GM21723 (cell line): ENCODE measurements at regions not wholly inside any gene's neighbourhood (a gene's known extent, or its start where the extent isn't known, plus 50 kb on each side); places are given as distances from the start of the nearest gene placed in this dataset.

Source experiments
- ATAC-seq: cut with Tn5 transposase; IDR thresholded peaks from one replicate; pipeline ENCODE4 v1.9.1; 2021; ENCODE audit warnings: mild to moderate bottlenecking, moderate library complexity; ENCODE audit not compliant: unreplicated experiment

DNA sequence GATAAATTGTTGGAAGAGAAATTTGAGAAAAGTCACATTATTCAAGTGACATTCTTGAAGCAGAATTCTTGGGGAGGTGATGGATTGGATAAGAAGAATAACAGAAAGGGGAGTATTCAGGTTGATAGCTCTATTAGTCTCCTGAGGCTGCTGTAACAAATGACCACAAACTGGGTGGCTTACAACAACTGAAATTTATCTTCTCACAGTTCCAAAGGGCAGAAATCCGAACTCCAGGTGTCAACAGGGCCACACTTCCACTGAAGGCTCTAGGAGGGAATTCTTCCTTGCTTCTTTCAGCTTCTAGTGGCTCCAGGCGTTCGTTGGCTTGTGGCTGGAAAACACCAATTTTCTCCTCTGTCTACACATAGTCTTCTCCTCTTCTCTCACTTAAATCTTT is 99.8 kb downstream of the TES start:
- ATAC-seq = no peak

DNA sequence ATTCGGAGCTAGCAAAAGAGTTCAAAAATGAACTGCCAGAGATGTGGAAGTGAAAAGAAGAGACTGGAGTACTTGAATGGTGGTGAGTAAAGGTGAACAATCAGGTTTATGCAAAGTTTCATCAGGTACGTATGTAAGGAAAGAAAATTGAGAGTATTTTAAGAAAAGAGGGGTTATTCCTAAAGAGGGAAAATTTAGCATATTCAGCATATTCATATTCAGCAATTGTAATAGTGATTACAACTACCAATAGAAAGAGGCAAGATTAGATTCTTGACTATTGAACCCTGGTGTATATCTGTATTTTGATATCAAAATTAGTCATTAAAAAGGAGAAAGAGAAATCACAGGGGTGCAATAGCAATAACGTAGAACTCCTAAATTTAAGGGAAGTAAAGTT is 100.9 kb downstream of the TES start:
- ATAC-seq = no peak

DNA sequence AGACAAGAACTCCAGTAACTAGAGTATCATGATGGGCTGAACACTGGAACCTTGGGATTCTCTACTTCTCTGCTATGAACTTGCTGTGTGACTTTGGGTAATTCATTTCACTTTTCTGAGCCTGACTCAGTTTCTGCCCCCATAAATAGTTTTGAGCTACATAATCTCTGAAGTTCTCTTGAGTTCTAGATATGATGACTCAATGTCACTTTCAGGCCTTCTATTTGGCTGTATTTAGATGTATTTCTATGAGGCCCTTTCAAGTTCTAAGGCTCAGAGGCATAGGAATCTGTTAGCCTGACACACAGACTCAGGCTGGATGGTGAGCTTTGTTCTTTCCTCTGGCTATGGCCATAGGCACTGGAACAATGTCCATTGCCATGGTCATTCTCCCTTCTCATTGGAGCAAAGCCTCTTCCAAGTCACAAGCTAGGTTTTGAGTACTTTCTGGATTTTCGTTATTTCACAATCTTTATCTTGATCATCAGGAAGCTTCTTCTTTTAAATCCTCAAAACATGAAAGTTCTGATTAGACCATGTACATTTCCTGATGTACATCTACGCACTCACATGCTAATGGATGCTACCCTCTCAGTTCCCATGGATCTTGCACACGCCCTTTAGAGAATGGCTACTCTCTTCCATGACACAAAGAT is 101.6 kb downstream of the TES start:
- no peak for ATAC-seq

DNA sequence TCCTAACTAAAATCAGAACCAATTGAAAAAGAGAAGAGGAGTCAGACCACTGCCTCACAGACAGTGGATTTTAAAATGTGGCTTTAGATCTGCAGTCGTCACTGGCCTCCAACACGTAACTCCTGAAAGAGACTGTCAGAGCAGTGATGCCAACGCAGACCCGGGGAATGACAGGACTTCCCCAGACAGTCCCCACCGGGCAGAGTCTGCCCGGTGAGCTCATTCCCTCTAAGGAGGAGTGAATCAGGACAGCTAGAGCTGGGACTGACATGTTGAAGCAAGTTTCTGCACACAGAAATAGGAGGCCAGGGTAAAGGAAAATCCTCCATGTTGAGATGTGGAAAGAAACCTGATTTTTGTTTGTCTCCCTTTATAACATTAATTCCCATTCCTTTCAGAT is 105.0 kb downstream of the TES start:
- ATAC-seq = no peak

DNA sequence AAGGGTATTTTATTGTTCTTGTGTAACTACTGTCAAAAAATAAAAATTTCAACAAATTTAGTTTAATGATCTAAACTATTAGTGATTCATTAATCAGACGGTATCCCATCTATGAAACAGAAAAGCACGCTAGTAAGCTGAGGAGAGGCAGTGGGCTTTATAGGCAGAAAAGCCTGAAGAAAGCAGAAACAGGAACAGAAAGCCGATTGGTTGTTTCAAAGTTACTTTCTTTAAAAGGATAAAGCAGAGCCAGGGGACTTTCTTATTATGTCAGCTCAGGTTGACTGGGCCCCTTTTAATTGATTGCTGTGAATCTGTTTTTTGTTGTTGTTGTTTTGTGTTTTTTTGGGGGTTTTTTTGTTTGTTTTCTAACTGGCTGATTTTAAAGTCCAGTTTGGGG is 105.5 kb downstream of the TES start:
- ATAC-seq = peak; percentile 41

GRCh38 chr7:116316838-116317628 is 106.7 kb downstream of the TES start:
- peak; percentile 91 for ATAC-seq

- ATAC-seq = no peak
These were observed 107.6 kb downstream of the TES start for GRCh38 chr7:116317907-116318306.

DNA sequence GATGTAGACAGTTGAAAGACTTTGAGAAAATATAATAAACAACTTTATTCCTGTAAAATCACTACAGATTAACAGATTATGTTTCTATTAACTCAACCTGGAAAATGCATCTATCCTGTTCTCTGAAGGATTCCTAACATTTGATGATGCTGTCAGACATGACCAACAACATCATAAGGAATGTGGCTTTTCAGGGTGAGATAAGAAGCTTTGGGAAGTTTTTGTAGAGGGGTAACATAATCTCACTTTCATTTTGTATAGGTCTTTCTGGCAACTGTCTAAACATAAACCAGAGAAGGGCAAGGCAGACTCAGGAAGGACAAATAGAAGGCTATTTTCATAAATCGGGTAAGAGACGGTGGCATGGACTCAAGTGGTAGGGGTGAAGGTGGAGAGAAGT is 112.2 kb downstream of the TES start:
- ATAC-seq = no peak

DNA sequence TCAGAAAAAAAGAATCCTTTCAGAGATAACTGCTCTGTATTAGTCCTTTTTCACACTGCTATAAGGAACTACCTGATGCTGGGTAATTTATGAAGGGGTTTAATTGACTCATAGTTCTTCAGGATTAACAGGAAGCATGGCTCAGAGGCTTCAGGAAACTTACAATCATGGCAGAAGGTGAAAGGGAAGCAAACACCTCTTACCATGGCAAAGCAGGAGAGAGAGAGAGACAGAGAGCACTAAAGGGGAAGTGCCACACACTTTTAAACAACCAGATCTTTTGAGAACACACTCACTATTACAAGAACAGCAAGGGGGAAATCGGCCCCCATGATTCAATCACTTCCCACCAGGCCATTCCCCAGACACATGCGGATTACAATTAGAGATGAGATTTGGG is 114.2 kb downstream of the TES start:
- ATAC-seq = no peak

- ATAC-seq = no peak
These were observed 115.2 kb downstream of the TES start for GRCh38 chr7:116325517-116325916.

DNA sequence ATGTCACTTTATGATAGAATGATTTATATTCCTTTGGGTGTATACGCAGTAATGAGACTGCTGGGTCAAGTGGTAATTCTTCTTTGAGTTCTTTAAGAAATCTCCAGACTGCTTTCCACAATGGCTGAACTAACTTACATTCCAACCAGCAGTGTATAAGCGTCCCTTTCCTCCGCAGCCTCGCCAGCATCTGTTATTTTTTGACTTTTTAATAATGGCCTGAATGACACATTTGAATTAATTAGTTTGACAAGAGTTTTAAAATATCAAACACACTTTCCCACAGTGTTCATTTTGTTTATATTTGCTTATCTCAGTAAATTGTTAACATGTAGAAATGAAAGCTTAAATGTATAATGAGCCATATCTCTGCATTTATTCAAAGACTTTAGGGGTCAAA is 116.8 kb downstream of the TES start:
- no peak for ATAC-seq

- no peak for ATAC-seq
These were observed 117.4 kb downstream of the TES start for GRCh38 chr7:116327752-116328151.

DNA sequence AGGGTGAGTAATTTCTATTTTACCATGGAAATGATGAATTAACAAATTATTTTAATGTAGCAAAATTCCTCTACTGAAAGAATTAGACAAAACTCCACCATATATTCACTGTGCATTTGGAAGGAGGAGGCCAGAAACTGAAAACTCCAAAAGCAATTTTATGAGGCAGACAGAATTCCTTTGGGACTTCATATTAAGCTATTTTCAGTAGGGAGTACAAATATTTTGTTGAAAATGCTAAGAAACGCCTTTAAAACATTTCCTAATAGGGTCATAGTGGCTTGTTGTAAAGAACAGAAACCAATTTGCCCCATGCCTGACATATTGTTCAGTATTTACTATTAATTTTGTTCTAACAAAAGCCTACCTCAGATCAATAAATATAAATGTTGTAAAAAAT is 117.8 kb downstream of the TES start:
- ATAC-seq = no peak

GRCh38 chr7:116329686-116330503 is 119.6 kb downstream of the TES start:
- no peak for ATAC-seq

DNA sequence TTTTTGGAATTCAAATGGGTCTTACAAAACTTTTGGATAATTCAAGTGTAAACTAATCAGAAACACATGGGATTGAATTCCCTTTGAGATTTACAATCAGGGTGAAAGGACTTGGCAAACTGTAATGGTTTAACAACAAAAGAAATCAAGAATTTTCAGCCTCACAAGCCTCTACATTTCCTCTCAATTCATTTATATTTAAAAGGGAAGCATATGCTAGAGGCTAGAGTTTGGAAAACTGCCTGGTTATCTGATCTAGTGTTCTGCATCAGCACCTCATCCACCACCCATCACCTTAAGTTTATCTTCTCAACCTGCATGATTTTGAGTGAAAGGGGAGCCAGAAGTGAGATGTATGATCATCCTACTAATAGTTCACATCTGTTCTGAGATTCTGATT is 120.7 kb downstream of the TES start:
- ATAC-seq = no peak

DNA sequence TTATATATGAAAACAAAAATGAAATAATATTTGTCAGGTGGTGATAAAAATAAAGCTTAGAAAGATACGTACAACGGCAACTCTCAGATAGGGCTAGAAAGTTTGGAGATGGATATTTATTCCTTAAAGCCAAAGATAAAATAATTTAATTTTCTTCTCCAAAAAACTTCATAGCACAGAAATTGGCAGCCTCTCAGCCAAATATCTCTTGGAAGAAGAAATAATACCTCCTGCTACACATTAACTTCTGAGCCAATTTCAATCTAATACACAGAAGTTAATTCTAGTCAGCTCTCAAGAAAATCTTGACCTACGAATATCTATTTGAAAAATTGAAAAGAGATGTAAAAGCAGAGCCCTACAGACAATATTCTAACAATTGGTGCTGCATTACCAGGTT is 122.4 kb downstream of the TES start:
- ATAC-seq = no peak

- no peak for ATAC-seq
These were observed 124.2 kb downstream of the TES start for GRCh38 chr7:116334555-116334954.

DNA sequence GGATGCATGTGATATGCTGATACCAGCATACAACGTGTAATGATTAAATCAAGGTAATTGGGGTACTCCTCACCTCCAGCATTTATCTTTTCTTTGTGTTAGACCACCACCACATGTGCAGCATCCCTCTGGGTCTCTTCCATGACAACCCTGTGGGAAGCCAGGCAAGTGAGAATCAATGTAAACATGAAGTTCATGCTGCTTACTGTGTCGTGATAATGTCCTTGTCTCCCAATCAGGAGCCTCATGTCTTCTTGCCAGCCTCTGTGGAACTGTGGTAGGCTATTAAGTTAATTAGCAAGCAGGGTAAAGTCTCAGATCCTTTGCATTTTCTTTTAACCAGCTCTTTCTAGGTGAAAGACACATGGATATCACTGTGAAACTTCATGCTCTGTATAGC is 126.7 kb downstream of the TES start:
- no peak for ATAC-seq

DNA sequence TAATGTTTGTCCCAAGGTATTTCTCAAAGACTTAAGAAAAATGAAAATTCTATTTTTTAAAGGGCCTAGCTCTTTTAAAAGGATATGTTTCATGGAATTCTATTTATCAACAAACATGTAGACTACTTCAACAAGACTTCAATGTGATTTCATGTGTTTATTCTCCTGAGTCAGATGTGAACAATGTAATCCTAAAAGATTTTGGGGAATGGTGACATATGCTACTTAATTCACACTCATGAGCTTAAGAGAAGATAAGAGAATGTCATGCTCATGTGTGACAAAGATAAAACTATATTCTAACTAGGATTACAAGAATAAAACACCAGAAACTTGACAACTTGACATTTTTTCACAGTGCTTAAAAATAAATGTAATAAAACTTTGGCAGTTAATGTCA is 127.5 kb downstream of the TES start:
- no peak for ATAC-seq

DNA sequence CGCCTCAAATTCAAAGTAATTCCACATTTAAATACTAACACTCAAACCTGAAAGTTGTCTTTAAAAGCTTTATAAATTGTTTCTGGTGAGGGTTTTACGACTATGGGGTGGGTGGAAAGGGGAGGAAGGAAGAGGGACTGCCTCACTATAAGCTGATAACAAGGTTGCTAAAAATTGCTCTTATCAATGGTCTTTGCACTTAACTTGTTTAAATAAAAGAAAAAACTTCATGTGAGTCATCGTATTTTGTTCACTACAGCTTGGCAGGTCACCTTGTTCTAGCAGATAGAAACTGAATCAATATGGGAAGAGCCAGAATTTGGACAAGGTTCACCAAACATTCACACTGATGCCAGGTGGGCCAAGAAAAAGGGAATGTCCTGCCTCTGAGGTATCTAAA is 129.2 kb downstream of the TES start:
- ATAC-seq = no peak

DNA sequence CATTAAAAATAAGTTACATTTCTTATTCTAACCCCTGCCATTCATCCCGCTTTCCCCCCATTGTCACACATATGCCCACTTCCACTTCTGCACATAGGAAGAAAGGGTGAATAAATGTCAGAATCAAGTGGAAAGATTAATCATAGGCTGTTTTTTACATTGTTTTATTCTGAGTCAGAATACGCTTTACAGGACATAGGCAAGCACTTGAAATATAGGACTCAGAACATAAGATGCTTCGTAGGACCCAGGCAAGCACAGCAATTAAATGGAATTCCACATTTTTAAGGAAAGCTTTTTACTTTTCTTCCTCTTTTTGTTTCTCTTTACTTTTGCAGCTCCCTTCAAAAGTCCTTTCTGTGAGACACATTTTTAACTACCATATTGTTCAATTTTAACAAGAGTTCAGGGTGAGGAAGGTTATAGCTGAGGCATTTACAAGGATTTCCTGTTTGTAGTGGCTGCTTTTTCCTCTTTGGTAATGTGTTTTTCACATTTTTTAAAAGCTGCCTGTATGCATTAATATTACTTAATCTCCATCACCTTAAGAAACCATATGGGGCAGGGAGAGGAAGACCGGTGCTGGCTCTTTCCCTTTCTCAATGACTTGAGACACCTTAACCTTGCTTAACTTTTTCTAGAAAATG is 130.0 kb downstream of the TES start:
- ATAC-seq = no peak
